SK-N-SH (cell line): ENCODE measurements at regions not wholly inside any gene's neighbourhood (a gene's known extent, or its start where the extent isn't known, plus 50 kb on each side); places are given as distances from the start of the nearest gene placed in this dataset.

Source experiments
- EP300 ChIP-seq, 2 experiments: IDR thresholded peaks; 2 replicates each; pipeline versions ENCODE4 v1.4.0 to v1.6.1; 2012; ENCODE audit warnings: borderline replicate concordance in 1 of 2, low read depth in 1 of 2, low read length in 1 of 2
- JUND ChIP-seq: IDR thresholded peaks from 2 replicates; pipeline ENCODE4 v1.4.0; 2012
- TF ChIP-seq, protein P1 (sequence below): fragments of 200-600 bp; sonication (generic); IDR thresholded peaks from 2 replicates; pipeline ENCODE4 v1.6.1; 2017; ENCODE audit warnings: antibody characterized with exemption, mild to moderate bottlenecking, moderate library complexity
- TF ChIP-seq, protein P2 (sequence below): IDR thresholded peaks from 2 replicates; pipeline ENCODE4 v1.4.0; 2012; ENCODE audit warnings: low read depth

- TF ChIP-seq JUND (no peak), EP300 (IDR thresholded peaks at IDR 0.05; ENCODE audit: borderline replicate concordance in 1 of 2, low read depth in 1 of 2, low read length in 1 of 2) (no peak)
- TF ChIP-seq, protein P1, sequence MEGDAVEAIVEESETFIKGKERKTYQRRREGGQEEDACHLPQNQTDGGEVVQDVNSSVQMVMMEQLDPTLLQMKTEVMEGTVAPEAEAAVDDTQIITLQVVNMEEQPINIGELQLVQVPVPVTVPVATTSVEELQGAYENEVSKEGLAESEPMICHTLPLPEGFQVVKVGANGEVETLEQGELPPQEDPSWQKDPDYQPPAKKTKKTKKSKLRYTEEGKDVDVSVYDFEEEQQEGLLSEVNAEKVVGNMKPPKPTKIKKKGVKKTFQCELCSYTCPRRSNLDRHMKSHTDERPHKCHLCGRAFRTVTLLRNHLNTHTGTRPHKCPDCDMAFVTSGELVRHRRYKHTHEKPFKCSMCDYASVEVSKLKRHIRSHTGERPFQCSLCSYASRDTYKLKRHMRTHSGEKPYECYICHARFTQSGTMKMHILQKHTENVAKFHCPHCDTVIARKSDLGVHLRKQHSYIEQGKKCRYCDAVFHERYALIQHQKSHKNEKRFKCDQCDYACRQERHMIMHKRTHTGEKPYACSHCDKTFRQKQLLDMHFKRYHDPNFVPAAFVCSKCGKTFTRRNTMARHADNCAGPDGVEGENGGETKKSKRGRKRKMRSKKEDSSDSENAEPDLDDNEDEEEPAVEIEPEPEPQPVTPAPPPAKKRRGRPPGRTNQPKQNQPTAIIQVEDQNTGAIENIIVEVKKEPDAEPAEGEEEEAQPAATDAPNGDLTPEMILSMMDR, result no peak
- TF ChIP-seq, protein P2, sequence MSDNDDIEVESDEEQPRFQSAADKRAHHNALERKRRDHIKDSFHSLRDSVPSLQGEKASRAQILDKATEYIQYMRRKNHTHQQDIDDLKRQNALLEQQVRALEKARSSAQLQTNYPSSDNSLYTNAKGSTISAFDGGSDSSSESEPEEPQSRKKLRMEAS, result no peak
Measured at GRCh38 chr1:5005171-5005570, 350.8 kb downstream of the AJAP1 start.
